GM10248 (cell line): ENCODE measurements at regions not wholly inside any gene's neighbourhood (a gene's known extent, or its start where the extent isn't known, plus 50 kb on each side); places are given as distances from the start of the nearest gene placed in this dataset.

Source experiments
- CTCF ChIA-PET: fragments of 300-600 bp; sonication (Branson Sonifier 250); formaldehyde crosslinking; extraction: SDS; loops from one replicate; lab custom pipeline; 2021; ENCODE audit warnings: antibody characterized with exemption; lab: Yijun Ruan, JAX
- POLR2A ChIA-PET: fragments of 350-650 bp; sonication (Branson Sonifier 250); formaldehyde crosslinking; extraction: SDS; loops from one replicate; lab custom pipeline; 2020; ENCODE audit warnings: antibody characterized with exemption; lab: Yijun Ruan, JAX
- DNase-seq: peaks from one replicate; pipeline ENCODE4 v3.0.0; 2012; ENCODE audit errors: extremely low spot score
- TF ChIP-seq, protein P1 (sequence below): IDR thresholded peaks from 2 replicates; pipeline ENCODE4 v1.5.1; 2012; ENCODE audit warnings: mild to moderate bottlenecking, low read depth; ENCODE audit errors: extremely low read depth, missing control alignments, control extremely low read depth

DNA sequence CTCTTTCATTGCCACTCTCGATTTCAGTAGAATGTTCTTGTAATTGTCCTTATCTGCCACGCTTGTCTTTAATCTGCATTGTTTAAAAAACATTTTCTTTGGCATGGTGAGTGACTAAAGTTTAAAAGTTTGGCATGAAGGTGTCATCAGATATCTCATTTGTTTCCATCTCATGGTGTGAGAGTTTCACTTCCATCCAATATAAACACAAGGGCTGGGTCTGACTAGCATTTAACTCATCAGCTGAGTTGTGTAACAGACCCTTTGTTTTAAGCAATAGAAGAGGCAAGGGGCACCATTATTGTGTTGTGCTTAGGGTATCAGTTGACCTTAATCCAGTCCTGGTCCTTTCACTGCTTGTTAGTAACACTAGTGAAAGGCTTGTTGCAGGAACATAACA lies 49.9 kb upstream of the IL12A start:
- ChIA-PET CTCF (interaction anchor here (1.1 to 3.7 kb wide), 6 partner anchors 8 to 65 kb away, joined by 3 to 17 read pairs (median 4); partner anchors contain the start of gene IL12A), POLR2A (no interaction called here)
- TF ChIP-seq, protein P1, sequence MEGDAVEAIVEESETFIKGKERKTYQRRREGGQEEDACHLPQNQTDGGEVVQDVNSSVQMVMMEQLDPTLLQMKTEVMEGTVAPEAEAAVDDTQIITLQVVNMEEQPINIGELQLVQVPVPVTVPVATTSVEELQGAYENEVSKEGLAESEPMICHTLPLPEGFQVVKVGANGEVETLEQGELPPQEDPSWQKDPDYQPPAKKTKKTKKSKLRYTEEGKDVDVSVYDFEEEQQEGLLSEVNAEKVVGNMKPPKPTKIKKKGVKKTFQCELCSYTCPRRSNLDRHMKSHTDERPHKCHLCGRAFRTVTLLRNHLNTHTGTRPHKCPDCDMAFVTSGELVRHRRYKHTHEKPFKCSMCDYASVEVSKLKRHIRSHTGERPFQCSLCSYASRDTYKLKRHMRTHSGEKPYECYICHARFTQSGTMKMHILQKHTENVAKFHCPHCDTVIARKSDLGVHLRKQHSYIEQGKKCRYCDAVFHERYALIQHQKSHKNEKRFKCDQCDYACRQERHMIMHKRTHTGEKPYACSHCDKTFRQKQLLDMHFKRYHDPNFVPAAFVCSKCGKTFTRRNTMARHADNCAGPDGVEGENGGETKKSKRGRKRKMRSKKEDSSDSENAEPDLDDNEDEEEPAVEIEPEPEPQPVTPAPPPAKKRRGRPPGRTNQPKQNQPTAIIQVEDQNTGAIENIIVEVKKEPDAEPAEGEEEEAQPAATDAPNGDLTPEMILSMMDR: no peak
- DNase-seq: no peak
